GM19452 (cell line): ENCODE measurements at regions not wholly inside any gene's neighbourhood (a gene's known extent, or its start where the extent isn't known, plus 50 kb on each side); places are given as distances from the start of the nearest gene placed in this dataset.
"Not testable (repeated sequence)": the region's sequence is repeated elsewhere in the genome, so short reads cannot be mapped to it uniquely, and the experiment has no call there.

ENCODE experiments used
- ATAC-seq: cut with Tn5 transposase; IDR thresholded peaks from one replicate; pipeline ENCODE4 v1.9.1; 2021; ENCODE audit not compliant: unreplicated experiment

GRCh38 chr11:57913715-57914704 lies 109.7 kb upstream of the OR9Q1 start:
- ATAC-seq: no peak

GRCh38 chr11:57917632-57918031 lies 106.0 kb upstream of the OR9Q1 start:
- ATAC-seq: no peak

- ATAC-seq: no peak
Measured at GRCh38 chr11:57920971-57921370, 102.7 kb upstream of the OR9Q1 start.

- ATAC-seq: no peak
Measured at GRCh38 chr11:57932105-57932504, 91.6 kb upstream of the OR9Q1 start.

- no peak for ATAC-seq
Measured at GRCh38 chr11:57935402-57936049, 88.2 kb upstream of the OR9Q1 start.

GRCh38 chr11:57936050-57936418 lies 87.6 kb upstream of the OR9Q1 start:
- no peak for ATAC-seq

GRCh38 chr11:57937431-57937830 lies 86.2 kb upstream of the OR9Q1 start:
- ATAC-seq: no peak

GRCh38 chr11:57938351-57938750 lies 85.3 kb upstream of the OR9Q1 start:
- no peak for ATAC-seq

GRCh38 chr11:57940044-57940756 lies 83.5 kb upstream of the OR9Q1 start:
- no peak for ATAC-seq

- no peak for ATAC-seq
Measured at GRCh38 chr11:57941875-57942274, 81.8 kb upstream of the OR9Q1 start.

- ATAC-seq: no peak
Measured at GRCh38 chr11:57942808-57943207, 80.9 kb upstream of the OR9Q1 start.

- not testable (repeated sequence) for ATAC-seq
Measured at GRCh38 chr11:57943766-57944165, 79.9 kb upstream of the OR9Q1 start.

GRCh38 chr11:57946628-57947027 lies 77.1 kb upstream of the OR9Q1 start:
- no peak for ATAC-seq

GRCh38 chr11:57964660-57965059 lies 59.0 kb upstream of the OR9Q1 start:
- no peak for ATAC-seq

GRCh38 chr11:57971272-57972012 lies 52.2 kb upstream of the OR9Q1 start:
- no peak for ATAC-seq

- no peak for ATAC-seq
Measured at GRCh38 chr11:57972013-57972367, 51.7 kb upstream of the OR9Q1 start.
